ENCODE measurements at regions not wholly inside any gene's neighbourhood (a gene's known extent, or its start where the extent isn't known, plus 50 kb on each side); places are given as distances from the start of the nearest gene placed in this dataset.

GRCh38 chr6:150661216-150662007 is 61.7 kb downstream of the PLEKHG1 start:
- Histone ChIP-seq H3K27ac (ENCODE audit: low read length) (no peak overlapping the region), H3K79me2 (ENCODE audit: low read length) (no peaks in the 10 kb centered on the region), H3K9ac (ENCODE audit: low read length) (no peak overlapping the region), H3K4me3 (ENCODE audit: low read length) (no peak overlapping the region), H3K4me2 (ENCODE audit: low read length) (no peak overlapping the region), H3K27me3 (ENCODE audit: low read length) (no peaks in the 10 kb centered on the region), H3K36me3 (ENCODE audit: low read depth, low read length) (no peaks in the 10 kb centered on the region), H3F3A (ENCODE audit: low read length, unreplicated experiment) (no peaks in the 10 kb centered on the region), H3K9me2 (replicated peaks; ENCODE audit: low read length) (no peaks in the 10 kb centered on the region), H2AFZ (ENCODE audit: low read length) (no peak overlapping the region), H3K9me3 (ENCODE audit: low read length) (no peaks in the 10 kb centered on the region), H3K4me1 (ENCODE audit: insufficient read depth, low read length) (no peaks in the 10 kb centered on the region), H4K20me1 (ENCODE audit: low read length) (no peaks in the 10 kb centered on the region)
- CTCF ChIA-PET, result no interaction called here
- no TSS peak for BruUV-seq (replicated peaks)
- POLR2A ChIA-PET (ENCODE audit: unreplicated experiment), result no interaction called here
- ATAC-seq, result no peak
- intact Hi-C loops (cut with micrococcal nuclease), result no loop called here
- DNase-seq, result no peak
- TF ChIP-seq EZH2phosphoT487 (IDR thresholded peaks at IDR 0.05; ENCODE audit: borderline replicate concordance, low read length) (no peak), CTCF (conservative IDR thresholded peaks at IDR 0.05; ENCODE audit: low read depth, low read length) (no peak), EZH2 (IDR thresholded peaks at IDR 0.05; ENCODE audit: low read length, unreplicated experiment) (no peak)

DNA sequence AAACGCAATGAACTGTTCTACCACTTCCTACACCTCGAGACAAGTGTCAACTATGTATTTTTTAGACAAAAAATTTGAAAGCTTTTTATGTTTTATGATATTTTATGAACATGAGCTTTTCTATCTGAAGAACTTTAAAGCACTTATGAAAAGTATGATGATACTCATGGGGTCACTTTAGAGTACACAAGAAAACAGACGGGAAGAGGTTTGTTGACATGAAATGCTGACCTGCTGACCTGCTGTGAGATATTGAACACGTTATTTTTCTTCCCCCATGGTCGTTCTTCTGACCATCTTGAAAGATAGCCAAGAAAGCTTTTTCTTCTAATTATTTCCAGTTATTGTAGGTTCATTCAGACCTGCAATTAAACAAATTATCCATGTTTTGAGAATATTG is 63.1 kb downstream of the PLEKHG1 start:
- ATAC-seq, result no peak
- Histone ChIP-seq H3F3A (ENCODE audit: low read length, unreplicated experiment) (no peaks in the 10 kb centered on the region), H3K79me2 (ENCODE audit: low read length) (no peaks in the 10 kb centered on the region), H3K4me3 (ENCODE audit: low read length) (no peak overlapping the region), H3K4me1 (ENCODE audit: insufficient read depth, low read length) (no peaks in the 10 kb centered on the region), H3K4me2 (ENCODE audit: low read length) (no peak overlapping the region), H3K27ac (ENCODE audit: low read length) (no peak overlapping the region), H3K36me3 (ENCODE audit: low read depth, low read length) (no peaks in the 10 kb centered on the region), H3K9me2 (replicated peaks; ENCODE audit: low read length) (no peaks in the 10 kb centered on the region), H2AFZ (ENCODE audit: low read length) (no peak overlapping the region), H4K20me1 (ENCODE audit: low read length) (no peaks in the 10 kb centered on the region), H3K27me3 (ENCODE audit: low read length) (no peaks in the 10 kb centered on the region), H3K9me3 (ENCODE audit: low read length) (no peaks in the 10 kb centered on the region), H3K9ac (ENCODE audit: low read length) (no peak overlapping the region)
- intact Hi-C loops (cut with micrococcal nuclease), result no loop called here
- TF ChIP-seq EZH2 (IDR thresholded peaks at IDR 0.05; ENCODE audit: low read length, unreplicated experiment) (no peak), EZH2phosphoT487 (IDR thresholded peaks at IDR 0.05; ENCODE audit: borderline replicate concordance, low read length) (no peak), CTCF (conservative IDR thresholded peaks at IDR 0.05; ENCODE audit: low read depth, low read length) (no peak)
- POLR2A ChIA-PET (ENCODE audit: unreplicated experiment), result interaction anchor here (1.0 kb wide), 1 partner anchor 559 kb away, joined by 4 read pairs; no protein-coding TSS in a partner anchor
- no TSS peak for BruUV-seq (replicated peaks)
- CTCF ChIA-PET, result no interaction called here
- no peak for DNase-seq

DNA sequence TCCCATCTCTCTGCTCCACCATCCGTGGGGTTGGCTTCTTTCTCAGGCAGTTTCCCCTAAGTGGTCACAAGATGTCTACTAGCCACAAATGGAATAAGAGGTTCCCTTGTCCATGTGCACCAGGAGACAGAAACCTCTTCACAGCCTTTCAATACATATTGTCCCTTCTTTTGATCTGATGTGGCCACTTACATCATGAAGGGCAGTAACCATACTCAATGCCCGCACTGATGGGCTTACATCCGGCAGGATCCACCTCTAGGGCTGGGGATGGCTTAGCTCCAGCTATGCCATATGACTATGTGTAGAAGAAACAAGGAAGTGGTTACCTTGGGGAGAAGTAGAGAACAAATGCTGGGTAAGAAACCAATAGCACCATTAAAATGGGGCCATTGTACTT is 64.4 kb downstream of the PLEKHG1 start:
- POLR2A ChIA-PET (ENCODE audit: unreplicated experiment), result no interaction called here
- Histone ChIP-seq H3K36me3 (ENCODE audit: low read depth, low read length) (no peaks in the 10 kb centered on the region), H3K27me3 (ENCODE audit: low read length) (no peaks in the 10 kb centered on the region), H3K79me2 (ENCODE audit: low read length) (no peaks in the 10 kb centered on the region), H3K27ac (ENCODE audit: low read length) (no peak overlapping the region), H3K4me3 (ENCODE audit: low read length) (no peak overlapping the region), H2AFZ (ENCODE audit: low read length) (no peak overlapping the region), H3K4me2 (ENCODE audit: low read length) (no peak overlapping the region), H3K9me3 (ENCODE audit: low read length) (no peaks in the 10 kb centered on the region), H4K20me1 (ENCODE audit: low read length) (no peaks in the 10 kb centered on the region), H3F3A (ENCODE audit: low read length, unreplicated experiment) (no peaks in the 10 kb centered on the region), H3K4me1 (ENCODE audit: insufficient read depth, low read length) (peaks cover 6% of the 10 kb centered on the region; the same call in 1 of the 2 replicates), H3K9ac (ENCODE audit: low read length) (no peak overlapping the region), H3K9me2 (replicated peaks; ENCODE audit: low read length) (no peaks in the 10 kb centered on the region)
- DNase-seq, result no peak
- CTCF ChIA-PET, result no interaction called here
- no TSS peak for BruUV-seq (replicated peaks)
- ATAC-seq, result no peak
- TF ChIP-seq CTCF (conservative IDR thresholded peaks at IDR 0.05; ENCODE audit: low read depth, low read length) (no peak), EZH2 (IDR thresholded peaks at IDR 0.05; ENCODE audit: low read length, unreplicated experiment) (no peak), EZH2phosphoT487 (IDR thresholded peaks at IDR 0.05; ENCODE audit: borderline replicate concordance, low read length) (no peak)
- intact Hi-C loops (cut with micrococcal nuclease), result no loop called here

Measured in PC-3 (cell line).